ENCODE measurements at regions not wholly inside any gene's neighbourhood (a gene's known extent, or its start where the extent isn't known, plus 50 kb on each side); places are given as distances from the start of the nearest gene placed in this dataset.

- Histone ChIP-seq H3K27me3 (ENCODE audit: control insufficient read depth, insufficient read depth, low read length) (no peaks in the 10 kb centered on the region), H3K4me3 (ENCODE audit: low read depth, low read length) (no peak overlapping the region), H3K36me3 (ENCODE audit: control insufficient read depth, insufficient read depth, low read length) (no peaks in the 10 kb centered on the region)
- FAIRE-seq: no peak
- DNase-seq (ENCODE audit: low read depth): no peak
- TF ChIP-seq CTCF (IDR thresholded peaks at IDR 0.05; ENCODE audit: insufficient read depth, low read length, severe bottlenecking): no peak
These were observed 136.7 kb upstream of the CARMIL1 start for GRCh38 chr6:25142506-25142905.

GRCh38 chr6:25144919-25145318 is 134.3 kb upstream of the CARMIL1 start:
- Histone ChIP-seq H3K27me3 (ENCODE audit: control insufficient read depth, insufficient read depth, low read length) (no peaks in the 10 kb centered on the region), H3K4me3 (ENCODE audit: low read depth, low read length) (no peak overlapping the region), H3K36me3 (ENCODE audit: control insufficient read depth, insufficient read depth, low read length) (no peaks in the 10 kb centered on the region)
- DNase-seq (ENCODE audit: low read depth) (no peak), FAIRE-seq (no peak)
- no peak for TF ChIP-seq CTCF (IDR thresholded peaks at IDR 0.05; ENCODE audit: insufficient read depth, low read length, severe bottlenecking)

- Histone ChIP-seq H3K4me3 (ENCODE audit: low read depth, low read length) (no peak overlapping the region), H3K27me3 (ENCODE audit: control insufficient read depth, insufficient read depth, low read length) (no peaks in the 10 kb centered on the region), H3K36me3 (ENCODE audit: control insufficient read depth, insufficient read depth, low read length) (no peaks in the 10 kb centered on the region)
- TF ChIP-seq CTCF (IDR thresholded peaks at IDR 0.05; ENCODE audit: insufficient read depth, low read length, severe bottlenecking): no peak
- DNase-seq (ENCODE audit: low read depth) (no peak), FAIRE-seq (no peak)
These were observed 132.0 kb upstream of the CARMIL1 start for GRCh38 chr6:25147223-25147622.

- Histone ChIP-seq H3K27me3 (ENCODE audit: control insufficient read depth, insufficient read depth, low read length) (no peaks in the 10 kb centered on the region), H3K4me3 (ENCODE audit: low read depth, low read length) (no peak overlapping the region), H3K36me3 (ENCODE audit: control insufficient read depth, insufficient read depth, low read length) (no peaks in the 10 kb centered on the region)
- TF ChIP-seq CTCF (IDR thresholded peaks at IDR 0.05; ENCODE audit: insufficient read depth, low read length, severe bottlenecking): no peak
- DNase-seq (ENCODE audit: low read depth): no peak
- FAIRE-seq: no peak
These were observed 129.1 kb upstream of the CARMIL1 start for GRCh38 chr6:25150031-25150430.

GRCh38 chr6:25150863-25151262 is 128.3 kb upstream of the CARMIL1 start:
- Histone ChIP-seq H3K27me3 (ENCODE audit: control insufficient read depth, insufficient read depth, low read length) (no peaks in the 10 kb centered on the region), H3K4me3 (ENCODE audit: low read depth, low read length) (no peak overlapping the region), H3K36me3 (ENCODE audit: control insufficient read depth, insufficient read depth, low read length) (no peaks in the 10 kb centered on the region)
- DNase-seq (ENCODE audit: low read depth) (no peak), FAIRE-seq (no peak)
- TF ChIP-seq CTCF (IDR thresholded peaks at IDR 0.05; ENCODE audit: insufficient read depth, low read length, severe bottlenecking): no peak

GRCh38 chr6:25153079-25153478 is 126.1 kb upstream of the CARMIL1 start:
- no peaks in the 10 kb centered on the region for H3K36me3 ChIP-seq (ENCODE audit: control insufficient read depth, insufficient read depth, low read length)
- H3K4me3 ChIP-seq (ENCODE audit: low read depth, low read length): no peak overlapping the region
- FAIRE-seq (no peak), DNase-seq (ENCODE audit: low read depth) (no peak)
- TF ChIP-seq CTCF (IDR thresholded peaks at IDR 0.05; ENCODE audit: insufficient read depth, low read length, severe bottlenecking): no peak
- no peaks in the 10 kb centered on the region for H3K27me3 ChIP-seq (ENCODE audit: control insufficient read depth, insufficient read depth, low read length)

All from bronchial epithelial cell (primary cell).